ENCODE measurements at regions not wholly inside any gene's neighbourhood (a gene's known extent, or its start where the extent isn't known, plus 50 kb on each side); places are given as distances from the start of the nearest gene placed in this dataset.

- TF ChIP-seq CTCF (IDR thresholded peaks at IDR 0.05), result no peak
- H3K4me2 ChIP-seq (replicated peaks; ENCODE audit: extremely low read depth, low read length, poor library complexity, severe bottlenecking), result no peak overlapping the region
- peaks cover 5 to 8% of the 10 kb centered on the region in 2 donors for H3K9me3 ChIP-seq (replicated peaks in 1 of 2; ENCODE audit: control insufficient read depth in 1 of 2, insufficient read depth in 1 of 2, low read length in 2 of 2)
- no peaks in the 10 kb centered on the region for H4K20me1 ChIP-seq (ENCODE audit: insufficient read depth, low read length)
- no peaks in the 10 kb centered on the region for H3K4me1 Mint-ChIP-seq
- H3K27ac Mint-ChIP-seq, result no peak overlapping the region
- H3K27ac ChIP-seq (ENCODE audit: low read depth in 1 of 2, low read length in 2 of 2), result no peak overlapping the region
- no peaks in the 10 kb centered on the region for H3K27me3 ChIP-seq (ENCODE audit: control insufficient read depth in 2 of 2, insufficient read depth in 2 of 2, low read length in 2 of 2)
- no peaks in the 10 kb centered on the region for H3K79me2 ChIP-seq (ENCODE audit: insufficient read depth, low read length)
- no peaks in the 10 kb centered on the region for H3K4me1 ChIP-seq (ENCODE audit: control insufficient read depth in 1 of 2, insufficient read depth in 2 of 2, low read length in 2 of 2)
- no peaks in the 10 kb centered on the region for H3K36me3 Mint-ChIP-seq
- H3K27me3 Mint-ChIP-seq (ENCODE audit: low read depth in 3 of 3), result no peaks in the 10 kb centered on the region
- H3K9ac ChIP-seq (ENCODE audit: insufficient read depth, low read length, poor library complexity, severe bottlenecking), result no peak overlapping the region
- WGBS (ENCODE audit: insufficient coverage), result 100% methylated on average over 3 of the region's 5 CpGs
- H3K36me3 ChIP-seq (replicated peaks in 1 of 2; ENCODE audit: control insufficient read depth in 1 of 2, insufficient read depth in 2 of 2, low read length in 2 of 2), result no peaks in the 10 kb centered on the region
- no peak for DNase-seq
- peaks cover 10 to 15% (median 11%) of the 10 kb centered on the region in 7 donors for H3K9me3 Mint-ChIP-seq
- intact Hi-C loops (cut with micrococcal nuclease), result no loop called here
- H3K4me3 Mint-ChIP-seq, result no peak overlapping the region
- no peak overlapping the region for H3K4me3 ChIP-seq (replicated peaks in 1 of 3; ENCODE audit: low read depth in 2 of 3, low read length in 3 of 3)
- no peak overlapping the region for H2AFZ ChIP-seq (ENCODE audit: insufficient read depth, low read depth, low read length, poor library complexity, severe bottlenecking)
Observed at GRCh38 chr5:124461941-124462340, 284.5 kb downstream of the ZNF608 start.

GRCh38 chr5:124461157-124461556, 285.3 kb downstream of the ZNF608 start:
- intact Hi-C loops (cut with micrococcal nuclease), result no loop called here
- Mint-ChIP-seq H3K36me3 (no peaks in the 10 kb centered on the region), H3K4me3 (no peak overlapping the region), H3K27me3 (ENCODE audit: low read depth in 3 of 3) (no peaks in the 10 kb centered on the region), H3K27ac (no peak overlapping the region), H3K4me1 (no peaks in the 10 kb centered on the region), H3K9me3 (peaks cover 10 to 15% (median 11%) of the 10 kb centered on the region in 7 donors)
- no peaks in the 10 kb centered on the region for H4K20me1 ChIP-seq (ENCODE audit: insufficient read depth, low read length)
- WGBS (ENCODE audit: insufficient coverage), result no CpG with 5 or more reads among the region's 1 CpG
- no peak for TF ChIP-seq CTCF (IDR thresholded peaks at IDR 0.05)
- no peak overlapping the region for H3K9ac ChIP-seq (ENCODE audit: insufficient read depth, low read length, poor library complexity, severe bottlenecking)
- no peak overlapping the region for H3K4me2 ChIP-seq (replicated peaks; ENCODE audit: extremely low read depth, low read length, poor library complexity, severe bottlenecking)
- H3K79me2 ChIP-seq (ENCODE audit: insufficient read depth, low read length), result no peaks in the 10 kb centered on the region
- DNase-seq, result no peak
- H3K4me1 ChIP-seq (ENCODE audit: control insufficient read depth in 1 of 2, insufficient read depth in 2 of 2, low read length in 2 of 2), result no peaks in the 10 kb centered on the region
- no peak overlapping the region for H2AFZ ChIP-seq (ENCODE audit: insufficient read depth, low read depth, low read length, poor library complexity, severe bottlenecking)
- H3K9me3 ChIP-seq (replicated peaks in 1 of 2; ENCODE audit: control insufficient read depth in 1 of 2, insufficient read depth in 1 of 2, low read length in 2 of 2), result peaks cover 5 to 8% of the 10 kb centered on the region in 2 donors
- H3K36me3 ChIP-seq (replicated peaks in 1 of 2; ENCODE audit: control insufficient read depth in 1 of 2, insufficient read depth in 2 of 2, low read length in 2 of 2), result no peaks in the 10 kb centered on the region
- H3K27ac ChIP-seq (ENCODE audit: low read depth in 1 of 2, low read length in 2 of 2), result no peak overlapping the region
- no peaks in the 10 kb centered on the region for H3K27me3 ChIP-seq (ENCODE audit: control insufficient read depth in 2 of 2, insufficient read depth in 2 of 2, low read length in 2 of 2)
- H3K4me3 ChIP-seq (replicated peaks in 1 of 3; ENCODE audit: low read depth in 2 of 3, low read length in 3 of 3), result no peak overlapping the region

Measured in CD14-positive monocyte (primary cell).